Activated naive CD4-positive, alpha-beta T cell (primary cell): ENCODE measurements at regions not wholly inside any gene's neighbourhood (a gene's known extent, or its start where the extent isn't known, plus 50 kb on each side); places are given as distances from the start of the nearest gene placed in this dataset.

Source experiments
- DNase-seq, 4 experiments: peaks; one replicate each; lab custom pipeline; 2025; lab: John Stamatoyannopoulos, UW

- no peak for DNase-seq
These were observed 253.7 kb upstream of the PITRM1 start for GRCh38 chr10:3426190-3426845.

GRCh38 chr10:3425716-3426115 is 253.1 kb upstream of the PITRM1 start:
- no peak for DNase-seq

- no peak for DNase-seq
These were observed 252.7 kb upstream of the PITRM1 start for GRCh38 chr10:3425261-3425660.

- no peak for DNase-seq
These were observed 251.7 kb upstream of the PITRM1 start for GRCh38 chr10:3424111-3424851.

- DNase-seq = no peak
These were observed 250.8 kb upstream of the PITRM1 start for GRCh38 chr10:3423384-3423783.

- DNase-seq = no peak
These were observed 249.7 kb upstream of the PITRM1 start for GRCh38 chr10:3422282-3422681.

- DNase-seq = no peak
These were observed 249.1 kb upstream of the PITRM1 start for GRCh38 chr10:3421537-3422257.

GRCh38 chr10:3420527-3421469 is 248.2 kb upstream of the PITRM1 start:
- DNase-seq = no peak

- no peak for DNase-seq
These were observed 247.3 kb upstream of the PITRM1 start for GRCh38 chr10:3419719-3420495.

- no peak for DNase-seq
These were observed 246.3 kb upstream of the PITRM1 start for GRCh38 chr10:3418926-3419325.

- no peak for DNase-seq
These were observed 245.6 kb upstream of the PITRM1 start for GRCh38 chr10:3418041-3418754.

GRCh38 chr10:3417096-3417495 is 244.5 kb upstream of the PITRM1 start:
- no peak for DNase-seq

GRCh38 chr10:3415878-3416605 is 243.5 kb upstream of the PITRM1 start:
- no peak for DNase-seq

- DNase-seq = no peak
These were observed 242.6 kb upstream of the PITRM1 start for GRCh38 chr10:3415038-3415736.

- DNase-seq = no peak
These were observed 242.1 kb upstream of the PITRM1 start for GRCh38 chr10:3414667-3415023.

GRCh38 chr10:3413937-3414666 is 241.5 kb upstream of the PITRM1 start:
- no peak for DNase-seq

- no peak for DNase-seq
These were observed 240.1 kb upstream of the PITRM1 start for GRCh38 chr10:3412646-3413045.

- DNase-seq = no peak
These were observed 239.5 kb upstream of the PITRM1 start for GRCh38 chr10:3412071-3412582.
